GM04503 (cell line): ENCODE measurements at regions not wholly inside any gene's neighbourhood (a gene's known extent, or its start where the extent isn't known, plus 50 kb on each side); places are given as distances from the start of the nearest gene placed in this dataset.

Experiments used
- DNase-seq: peaks from one replicate; pipeline ENCODE4 v3.0.0-alpha.2; 2012; ENCODE audit warnings: low read depth

DNA sequence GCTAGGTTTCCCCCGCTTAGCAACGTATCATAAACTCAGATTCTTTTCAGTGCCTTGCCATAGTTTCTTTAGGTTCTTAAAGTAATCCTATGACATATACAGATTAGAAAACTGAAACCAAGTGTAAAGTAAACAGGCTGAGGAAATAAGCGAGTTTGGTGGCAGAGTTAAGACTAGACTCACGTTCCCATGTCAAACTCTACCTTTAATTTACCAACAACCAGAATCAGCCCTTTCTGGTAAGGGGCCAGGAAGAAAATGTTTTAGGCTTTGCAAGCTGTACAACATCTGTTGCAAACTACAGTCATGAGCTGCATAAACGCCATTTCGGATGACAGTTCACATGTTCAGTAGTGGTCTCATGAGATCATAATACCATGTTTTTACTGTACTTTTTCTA, 128.0 kb upstream of the PRICKLE2 start:
- no peak for DNase-seq

- DNase-seq = no peak
Observed at GRCh38 chr3:64352639-64352992, 127.3 kb upstream of the PRICKLE2 start.

DNA sequence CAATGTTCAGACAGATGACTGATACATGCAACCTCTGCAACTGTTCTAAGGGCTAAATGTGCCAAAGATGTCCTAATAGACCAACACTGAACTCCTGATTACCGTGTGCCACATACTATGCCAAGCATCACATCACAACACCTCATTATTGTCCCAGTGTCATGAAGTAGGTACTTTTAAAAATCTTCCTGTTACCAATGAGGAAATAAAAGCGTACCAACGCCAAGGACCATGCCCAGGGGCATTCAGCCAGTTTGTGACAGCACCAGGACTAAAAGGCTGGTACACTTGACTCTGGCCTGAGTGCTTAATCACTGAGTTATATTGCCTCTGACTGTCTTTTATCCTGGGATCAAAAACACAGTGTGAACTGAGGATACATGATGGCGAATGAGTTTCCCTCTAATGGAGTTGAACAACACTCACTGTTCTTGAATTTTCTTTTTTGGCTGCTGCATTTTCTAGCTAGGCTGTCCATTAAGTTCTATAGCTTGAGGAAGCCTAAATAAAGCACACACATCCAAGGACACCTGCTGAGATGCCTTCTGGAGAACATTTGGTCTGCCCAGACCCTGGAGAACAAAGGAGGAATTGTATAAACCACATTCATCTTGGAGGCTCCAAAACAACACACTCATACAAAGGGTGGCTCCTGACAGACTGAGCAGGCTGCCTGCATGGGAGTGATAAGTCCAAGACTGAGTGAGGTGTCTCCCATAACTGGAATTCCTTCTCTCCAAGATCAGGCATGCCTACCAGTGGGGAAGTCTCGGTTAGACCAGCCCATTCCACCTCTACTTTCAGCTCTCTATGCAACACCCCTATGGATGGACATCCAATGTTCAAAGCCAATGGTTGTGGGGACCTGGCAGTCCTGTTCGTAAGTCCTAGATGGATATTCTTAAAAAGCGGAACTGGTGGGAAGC, 126.7 kb upstream of the PRICKLE2 start:
- no peak for DNase-seq

DNA sequence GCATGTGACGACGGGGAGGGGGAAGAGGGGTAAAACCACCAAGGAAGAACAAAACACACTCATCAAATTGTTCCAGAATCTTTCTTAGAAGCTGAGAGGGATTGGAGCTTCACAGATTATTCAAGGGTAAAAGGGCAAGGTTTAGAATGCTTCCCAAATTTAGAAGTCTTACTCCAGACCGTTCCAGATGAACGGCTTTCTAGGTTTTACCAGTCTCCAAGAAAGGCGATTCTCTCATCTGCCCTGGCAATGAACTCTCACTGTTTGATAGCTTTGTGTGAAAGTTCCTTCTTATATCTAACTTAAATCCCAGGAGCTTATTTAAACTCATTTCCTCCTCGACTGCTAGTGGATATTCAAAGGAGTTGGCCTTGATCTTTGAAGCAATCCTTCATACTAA, 124.3 kb upstream of the PRICKLE2 start:
- no peak for DNase-seq

DNA sequence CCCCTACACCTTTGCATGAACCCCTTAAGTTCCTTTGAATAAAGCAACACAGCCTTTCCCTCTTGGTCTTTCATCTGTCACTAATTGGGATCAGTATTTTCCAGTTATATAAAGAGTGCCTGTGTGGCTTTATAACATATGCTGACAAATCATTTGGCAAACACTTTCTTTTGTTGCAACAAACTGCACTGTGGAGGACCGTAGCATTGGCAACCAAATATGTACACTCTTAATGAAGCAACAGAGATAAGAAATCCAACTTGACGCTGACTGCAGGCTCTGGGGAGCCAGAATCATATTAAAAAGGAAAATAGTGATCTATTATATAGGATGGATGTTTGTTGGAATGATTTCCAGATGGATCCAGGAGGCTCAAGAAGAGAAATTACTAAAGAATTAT, 120.1 kb upstream of the PRICKLE2 start:
- peak; percentile 90 for DNase-seq

- no peak for DNase-seq
Observed at GRCh38 chr3:64344721-64345207, 119.5 kb upstream of the PRICKLE2 start.

DNA sequence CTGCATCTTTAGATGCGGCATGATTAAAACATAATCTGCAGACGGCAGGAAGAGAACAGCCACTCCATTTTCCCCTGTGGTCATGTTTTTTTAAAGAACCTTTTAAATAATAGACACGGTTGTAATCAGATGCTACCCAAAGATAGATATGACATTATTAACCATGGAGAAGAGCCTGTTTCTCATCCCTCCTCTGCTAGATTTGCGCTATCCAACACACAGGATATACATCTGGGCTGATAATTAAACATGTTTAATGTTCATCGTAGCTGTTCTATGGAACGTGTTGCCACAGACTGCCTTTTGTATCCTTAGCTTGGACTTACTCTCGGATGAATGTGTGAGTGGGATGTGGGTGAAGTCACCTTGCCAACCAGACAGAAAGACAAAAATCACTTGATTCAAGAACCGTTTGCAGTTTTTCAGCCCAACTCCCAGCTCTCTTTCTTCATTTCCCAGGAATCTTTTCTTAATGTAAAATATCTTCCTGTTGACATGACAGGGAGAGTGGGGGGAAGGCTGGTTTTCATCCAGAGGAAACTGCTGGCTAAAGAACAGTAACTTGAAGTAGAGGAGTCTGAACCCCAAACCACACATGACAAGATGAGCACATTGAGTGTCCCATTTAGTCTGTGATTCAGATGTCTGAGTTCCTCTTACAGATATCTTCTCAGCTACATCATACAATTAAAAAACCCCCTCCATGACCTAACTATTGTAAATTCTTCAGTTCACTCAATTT, 118.6 kb upstream of the PRICKLE2 start:
- no peak for DNase-seq

DNA sequence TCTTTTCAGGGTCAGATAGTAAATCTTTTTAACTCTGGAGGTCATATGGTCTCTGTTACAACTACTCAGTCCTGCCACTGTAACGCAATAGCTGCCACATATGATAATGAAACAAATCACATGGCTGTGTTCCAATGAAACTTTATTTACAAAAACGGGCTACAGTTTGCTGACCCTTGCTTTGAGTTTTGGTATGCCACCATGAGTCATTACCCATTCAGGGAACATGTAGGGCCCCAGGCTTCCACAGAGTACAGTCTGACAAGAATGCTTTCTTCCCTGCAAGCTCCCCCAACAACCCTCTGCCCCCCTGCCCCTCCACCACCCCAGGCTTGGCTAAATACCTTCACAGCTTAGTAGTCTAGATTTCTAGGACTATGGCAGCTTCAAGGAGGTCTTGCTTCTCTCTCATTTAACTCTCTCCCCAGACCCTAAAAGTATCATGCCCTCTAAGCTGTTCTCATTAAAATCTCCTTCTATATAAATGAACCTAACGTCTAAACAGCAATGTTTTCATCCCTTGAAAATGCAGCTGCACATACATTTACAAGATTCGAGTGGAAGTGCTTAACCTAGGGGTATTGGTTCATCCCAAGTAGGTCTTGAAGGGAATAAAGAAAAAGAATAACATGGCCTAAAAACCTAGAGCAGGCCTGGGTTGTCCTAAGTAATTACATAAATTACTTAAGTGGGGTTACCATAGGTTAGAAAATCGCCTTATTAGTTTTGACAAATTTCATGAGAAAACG, 117.8 kb upstream of the PRICKLE2 start:
- DNase-seq = peak; percentile 68

GRCh38 chr3:64341296-64341695, 116.0 kb upstream of the PRICKLE2 start:
- DNase-seq = no peak

DNA sequence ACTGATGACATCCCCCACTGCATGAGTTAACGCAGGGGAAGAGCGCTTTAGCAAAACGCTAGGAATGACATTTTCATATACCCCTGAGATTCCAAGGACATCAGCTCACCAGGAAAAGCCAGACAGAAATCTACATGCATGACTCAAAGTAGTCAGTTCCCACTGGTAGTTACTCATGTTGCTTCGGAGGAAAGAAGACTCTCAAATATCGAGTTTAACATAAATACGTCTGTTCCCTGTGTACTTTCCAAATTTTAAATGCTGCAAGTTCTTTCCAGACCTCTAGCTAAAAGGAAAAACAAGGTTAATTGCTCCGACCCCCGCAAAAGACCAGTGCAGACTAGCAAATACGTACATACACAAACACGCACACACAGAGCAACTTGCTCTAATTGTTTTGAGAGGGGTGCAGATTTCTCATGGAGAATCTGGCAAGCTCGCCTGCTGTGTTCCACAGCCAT, 115.4 kb upstream of the PRICKLE2 start:
- DNase-seq = no peak

DNA sequence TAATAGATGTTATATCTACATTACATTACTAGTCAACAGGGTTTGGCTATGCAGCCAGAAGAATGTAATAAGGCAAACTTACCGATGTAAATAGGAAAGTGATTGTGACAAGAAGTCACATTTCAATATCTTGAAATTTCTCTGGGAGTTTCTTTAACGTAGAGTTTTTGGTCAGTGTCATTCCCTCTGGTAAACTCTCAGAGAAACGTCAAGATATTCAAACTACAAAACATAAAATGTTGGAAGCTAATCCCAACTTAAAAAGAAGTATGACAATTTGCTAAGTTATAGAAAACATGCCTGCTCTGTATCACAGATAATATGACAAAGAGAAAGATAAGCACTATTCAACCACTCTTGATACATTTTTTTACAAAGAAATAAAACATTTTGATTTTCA, 111.2 kb upstream of the PRICKLE2 start:
- DNase-seq = no peak

DNA sequence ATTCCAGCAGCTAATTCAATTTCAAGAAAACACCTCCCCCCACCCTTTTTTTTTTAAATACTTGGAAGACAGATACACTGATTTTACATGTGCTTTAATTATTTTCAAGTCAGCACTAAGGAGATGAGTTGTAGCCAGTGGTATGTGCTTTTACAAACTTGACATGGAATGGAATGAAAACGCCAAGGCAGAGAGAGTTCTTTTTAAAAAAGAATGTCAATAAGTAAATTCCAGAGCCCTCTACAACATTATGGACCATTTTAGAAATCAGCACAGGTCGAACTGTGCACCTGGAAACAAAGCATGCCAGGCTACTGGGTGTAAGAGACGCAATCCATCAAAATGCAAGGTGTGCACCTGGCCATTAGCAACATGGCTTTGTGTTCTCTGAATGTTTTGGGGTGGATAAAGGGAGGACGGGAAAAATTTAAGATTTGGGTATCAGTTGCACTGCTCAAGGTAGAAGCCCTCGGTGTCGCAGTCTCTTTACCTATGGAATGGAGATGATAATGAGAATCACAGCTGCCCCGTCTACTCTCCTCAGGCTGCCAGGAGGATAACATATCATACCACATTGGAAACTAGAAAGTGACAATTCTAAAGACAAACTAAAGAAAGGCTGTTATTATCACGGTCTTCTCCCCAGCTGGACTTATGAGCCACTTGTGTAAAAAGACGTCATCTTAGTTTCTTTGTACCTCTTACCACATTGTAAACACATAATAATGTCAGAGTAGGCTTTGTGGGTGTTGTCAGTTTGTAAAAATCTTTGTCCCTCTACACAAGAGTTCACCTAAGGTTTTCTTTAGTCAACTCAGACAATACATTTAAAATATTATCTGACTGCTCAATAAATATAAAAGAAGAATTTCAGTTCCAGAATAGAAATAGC, 107.4 kb upstream of the PRICKLE2 start:
- DNase-seq = no peak

GRCh38 chr3:64331605-64332004, 106.3 kb upstream of the PRICKLE2 start:
- no peak for DNase-seq

- DNase-seq = no peak
Observed at GRCh38 chr3:64329037-64329436, 103.8 kb upstream of the PRICKLE2 start.

- peak; percentile 67 for DNase-seq
Observed at GRCh38 chr3:64327100-64327804, 102.0 kb upstream of the PRICKLE2 start.

- peak; percentile 54 for DNase-seq
Observed at GRCh38 chr3:64321747-64322146, 96.5 kb upstream of the PRICKLE2 start.

DNA sequence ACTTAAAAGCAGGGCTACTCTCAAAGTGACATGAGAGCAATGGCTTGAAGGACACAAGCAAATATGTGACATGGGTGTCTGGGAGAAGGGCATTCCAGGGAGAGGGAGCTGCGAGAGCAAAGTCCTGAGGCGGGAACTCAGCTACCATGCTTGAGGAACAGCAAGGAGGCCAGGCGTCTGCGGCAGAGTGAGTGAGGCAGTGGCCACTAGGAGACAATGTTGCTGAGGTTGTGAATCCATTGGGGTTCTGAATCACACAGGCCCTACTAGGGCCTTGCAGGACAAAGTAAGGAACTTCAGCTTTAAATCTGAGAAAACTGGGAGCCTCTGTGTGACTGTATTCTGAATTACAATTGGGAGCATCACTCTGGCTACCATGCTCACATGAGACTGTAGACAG, 94.1 kb upstream of the PRICKLE2 start:
- no peak for DNase-seq

DNA sequence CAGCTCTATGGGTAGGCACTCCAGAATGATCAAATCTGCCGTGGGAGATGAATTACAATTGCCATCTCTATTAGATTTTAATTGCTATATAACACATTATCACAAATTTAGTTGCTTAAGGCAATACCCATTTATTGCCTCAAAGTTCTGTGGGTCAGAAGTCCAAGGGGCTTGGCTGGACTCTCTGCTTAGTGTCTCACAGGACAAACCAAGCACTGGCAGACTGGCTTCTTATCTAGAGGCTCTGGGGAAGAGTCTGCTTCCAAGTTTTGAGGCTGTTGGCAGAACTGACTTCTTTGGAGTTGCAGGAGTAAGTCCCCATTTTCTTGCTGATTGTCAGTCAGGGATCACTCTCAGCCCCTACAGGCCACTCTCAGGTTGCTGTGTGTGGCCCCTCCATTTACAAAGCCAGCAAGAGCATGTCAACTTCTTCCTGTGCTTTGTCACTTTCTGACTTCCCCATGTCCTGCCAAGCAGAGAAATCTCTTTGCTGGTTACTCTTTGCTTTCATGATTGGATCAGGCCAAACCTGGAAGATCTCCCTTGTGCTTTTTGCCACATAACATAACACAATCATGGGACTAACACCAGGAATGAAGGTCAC, 93.5 kb upstream of the PRICKLE2 start:
- no peak for DNase-seq

DNA sequence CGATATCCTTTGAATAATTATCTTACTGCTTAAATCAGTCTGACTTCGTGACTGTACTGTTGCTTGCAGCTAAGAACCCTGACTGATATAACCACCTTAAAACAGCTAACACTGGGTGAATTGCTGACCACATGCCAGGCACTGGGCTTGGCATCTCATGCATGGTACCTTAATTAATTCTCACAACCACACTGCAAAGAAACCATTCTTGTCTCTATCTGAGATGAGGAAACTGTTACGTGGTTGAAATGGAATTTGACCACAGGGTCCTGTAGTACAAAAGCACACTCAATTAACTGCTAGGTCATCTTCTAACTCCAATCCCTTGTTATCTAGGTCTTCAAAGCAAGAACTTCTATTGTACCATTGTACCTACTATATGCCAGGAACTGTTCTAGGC, 92.7 kb upstream of the PRICKLE2 start:
- no peak for DNase-seq

DNA sequence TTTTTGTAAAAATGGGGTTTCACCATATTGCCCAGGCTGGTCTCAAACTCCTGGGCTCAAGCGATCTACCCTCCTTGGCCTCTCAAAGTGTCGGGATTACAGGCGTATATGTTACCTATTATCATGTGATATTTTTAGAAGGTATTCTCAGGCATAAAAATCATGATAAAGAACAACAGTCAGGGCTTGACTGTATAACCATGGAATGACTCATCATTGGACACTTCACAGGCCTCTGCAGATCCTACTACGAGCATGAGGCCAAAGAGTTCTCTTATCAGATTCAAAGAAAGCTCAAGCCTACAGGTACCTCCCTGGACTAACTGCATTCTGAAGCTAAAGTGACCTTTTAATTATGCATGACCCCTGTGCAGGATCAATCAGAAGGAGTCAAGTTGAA, 91.7 kb upstream of the PRICKLE2 start:
- no peak for DNase-seq
